GDM1 (cell line): ENCODE measurements at regions not wholly inside any gene's neighbourhood (a gene's known extent, or its start where the extent isn't known, plus 50 kb on each side); places are given as distances from the start of the nearest gene placed in this dataset.

Source experiments
- DNase-seq: peaks from one replicate; lab custom pipeline; 2025; lab: John Stamatoyannopoulos, UW

DNA sequence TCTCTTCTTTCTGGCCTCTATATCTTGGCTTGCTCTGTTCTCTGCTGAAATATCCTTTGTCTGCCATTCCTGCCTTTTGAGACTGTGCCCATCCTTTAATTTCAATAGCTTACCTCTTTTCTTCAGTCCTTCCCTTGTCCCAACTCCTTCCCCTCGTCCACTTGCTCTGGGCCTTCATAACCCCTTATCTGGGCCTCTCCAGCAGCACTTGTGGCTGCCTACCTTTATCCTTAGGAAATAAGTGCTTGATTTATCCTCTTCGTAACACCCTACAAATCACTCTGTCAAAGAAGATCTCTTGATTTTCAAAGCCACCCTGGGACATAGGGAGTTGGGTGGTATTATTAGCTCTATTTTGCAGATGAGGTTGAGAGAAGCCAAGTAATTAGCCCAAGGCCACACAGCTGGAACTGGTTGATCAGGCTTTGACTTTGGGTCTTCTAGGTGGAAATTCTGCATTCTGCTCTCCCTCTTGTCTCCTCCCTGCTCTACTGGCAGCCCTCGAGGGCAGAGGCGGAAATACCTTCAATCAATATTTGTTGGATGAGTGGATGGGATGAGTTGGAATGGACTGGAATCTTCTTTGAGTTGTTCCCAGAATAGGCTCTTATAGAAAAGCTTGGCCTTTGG lies 84.0 kb upstream of the TLE3 start:
- no peak for DNase-seq

DNA sequence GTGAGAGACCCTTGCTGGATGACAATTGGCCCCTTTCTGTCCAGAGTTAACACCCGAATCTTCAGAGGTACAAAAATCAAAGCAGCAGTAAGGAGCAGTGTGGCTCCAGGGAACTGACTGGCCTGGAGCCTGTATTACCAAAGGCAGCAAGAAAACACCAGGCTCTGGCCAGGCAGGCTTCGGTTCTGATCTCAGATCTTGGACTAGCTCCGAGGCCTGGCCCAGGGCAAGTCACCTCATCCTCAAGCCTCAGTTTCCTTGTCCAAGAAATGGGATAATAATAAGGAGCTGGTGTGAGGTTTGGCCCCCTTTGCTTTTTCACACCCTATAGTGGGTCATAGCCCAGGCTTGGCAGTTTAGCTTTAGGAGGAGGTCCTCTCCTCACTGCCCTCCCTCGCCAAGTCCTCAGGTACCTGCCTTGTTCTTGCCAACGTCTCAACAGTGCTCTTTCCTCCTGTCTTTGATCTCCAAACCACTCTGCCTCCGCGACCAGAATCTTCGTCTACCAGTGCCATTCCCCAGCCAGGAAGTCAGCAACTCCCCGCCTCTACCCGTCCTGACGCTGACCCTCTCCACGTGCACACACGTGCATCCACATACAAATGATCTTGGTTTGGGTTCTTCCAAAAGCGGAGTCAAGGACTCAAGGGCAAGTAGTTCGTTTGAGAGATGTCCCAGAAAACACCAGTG lies 82.6 kb upstream of the TLE3 start:
- no peak for DNase-seq

DNA sequence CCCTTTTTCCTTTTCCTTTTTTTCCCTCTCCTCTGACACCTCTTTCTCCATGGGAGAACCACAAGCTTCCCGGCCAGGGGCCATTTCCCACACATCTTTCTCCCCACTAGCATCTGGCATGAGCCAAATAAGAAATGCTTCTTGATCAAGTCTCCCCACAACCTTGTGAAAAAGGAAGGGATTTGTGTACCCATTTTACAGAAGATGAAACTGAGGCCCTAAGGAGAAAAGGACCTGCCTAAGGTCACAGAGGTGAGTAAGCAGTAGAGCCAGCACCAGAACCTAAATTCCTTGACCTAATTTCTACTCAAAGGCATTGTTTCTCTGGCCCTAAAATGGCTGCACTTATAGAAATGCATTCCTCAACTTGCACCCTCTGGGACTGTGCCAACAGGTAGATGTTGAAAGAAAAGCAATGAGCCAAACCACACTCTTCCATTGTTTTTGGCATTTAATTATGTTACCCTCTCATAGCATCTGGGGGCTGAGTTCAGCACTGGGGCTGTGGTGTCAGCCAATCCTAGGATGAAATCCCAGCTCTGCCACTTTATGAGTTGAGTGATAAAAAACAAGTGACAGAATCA lies 81.7 kb upstream of the TLE3 start:
- no peak for DNase-seq

- DNase-seq = no peak
Measured at GRCh38 chr15:70178335-70179084, 80.8 kb upstream of the TLE3 start.

DNA sequence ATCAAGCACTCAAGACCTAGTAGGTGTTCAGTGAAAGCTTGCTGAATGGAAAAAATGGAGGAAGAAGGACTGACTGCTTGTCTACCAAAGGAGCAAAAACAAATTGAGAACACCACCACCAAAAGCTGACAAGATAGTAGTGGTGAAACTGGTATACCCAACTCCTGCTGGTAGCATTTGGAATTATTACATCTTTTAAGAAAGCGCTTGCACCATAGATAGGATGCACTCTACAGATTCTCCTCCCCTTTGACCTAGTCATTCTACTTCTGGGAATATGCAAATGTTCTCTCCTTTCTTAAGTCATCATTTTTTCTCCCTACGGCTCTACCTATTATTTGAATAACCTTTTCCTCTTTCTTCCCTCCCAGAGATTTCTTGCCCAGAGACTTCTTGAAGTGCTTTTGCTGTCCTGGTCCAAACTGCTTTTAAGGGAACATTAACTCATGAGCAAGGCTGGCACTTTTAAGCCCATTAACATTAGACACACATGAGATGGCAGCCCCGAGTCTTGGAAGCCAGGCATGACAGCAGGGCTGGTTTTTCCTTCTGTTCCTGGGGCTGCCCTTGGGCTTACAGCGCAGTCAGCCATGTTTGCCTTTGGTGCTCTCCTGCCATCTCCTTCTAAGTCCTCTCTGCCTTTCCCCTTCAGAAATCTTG lies 75.0 kb upstream of the TLE3 start:
- no peak for DNase-seq

- no peak for DNase-seq
Measured at GRCh38 chr15:70172124-70172523, 74.4 kb upstream of the TLE3 start.

DNA sequence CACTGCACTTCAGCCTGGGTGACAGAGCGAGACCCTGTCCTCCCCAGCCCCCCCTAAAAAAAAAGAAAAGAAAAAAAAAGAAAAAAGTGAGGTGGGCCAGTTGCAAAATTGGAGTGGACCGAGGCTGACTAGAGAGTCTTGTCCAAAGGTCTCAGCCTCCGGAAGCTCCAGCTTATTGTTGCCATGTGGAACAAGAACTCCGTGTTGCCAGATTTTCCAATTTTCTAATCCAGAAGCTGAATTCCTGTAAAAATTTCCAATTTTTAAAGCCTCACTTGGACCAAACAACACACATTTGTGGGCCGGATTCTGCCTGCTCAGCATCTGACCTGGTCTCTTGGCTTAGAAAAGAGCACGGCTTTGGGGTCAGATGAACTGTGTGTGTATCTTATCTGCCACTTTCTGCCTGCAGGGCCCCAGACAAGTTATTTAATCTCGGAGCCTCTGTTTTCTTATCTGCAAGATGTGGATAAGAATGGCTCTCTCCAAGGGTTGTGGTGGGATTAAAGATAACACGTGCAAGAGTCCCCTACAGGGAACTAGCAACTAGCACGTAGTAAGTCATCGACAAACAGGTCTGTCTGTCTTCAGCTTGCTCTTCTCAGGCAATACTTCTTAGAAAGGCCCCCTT lies 73.7 kb upstream of the TLE3 start:
- no peak for DNase-seq

DNA sequence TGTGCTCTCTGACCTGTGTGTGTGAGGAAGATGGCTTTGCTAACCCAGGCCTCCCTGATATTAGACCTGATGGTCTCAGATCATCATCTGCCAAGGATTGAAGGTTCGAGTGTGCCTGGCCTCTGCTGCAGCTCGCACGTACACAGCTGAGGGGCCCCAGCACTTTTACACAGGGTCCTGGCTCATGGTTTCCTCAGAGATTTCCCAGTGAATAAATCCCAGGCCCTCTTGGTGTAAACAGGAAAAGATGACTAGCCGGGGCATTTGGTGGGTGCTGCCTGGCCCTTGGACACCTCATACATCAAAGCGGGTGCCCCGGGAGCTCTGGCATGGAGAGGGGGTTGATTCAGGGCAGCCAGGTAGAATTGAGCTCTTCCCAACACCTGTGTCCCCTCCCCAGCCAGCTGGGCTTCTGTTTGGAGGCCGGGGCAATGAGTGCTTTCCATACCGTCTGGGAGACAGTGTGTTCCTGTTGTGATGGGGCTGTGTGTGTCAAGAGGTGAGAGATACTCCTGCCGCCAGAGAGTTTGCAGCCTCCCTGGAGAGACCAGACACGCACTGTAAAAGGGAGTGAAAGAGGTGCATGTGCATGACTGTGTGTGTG lies 72.5 kb upstream of the TLE3 start:
- no peak for DNase-seq

- DNase-seq = no peak
Measured at GRCh38 chr15:70169147-70169546, 71.4 kb upstream of the TLE3 start.

DNA sequence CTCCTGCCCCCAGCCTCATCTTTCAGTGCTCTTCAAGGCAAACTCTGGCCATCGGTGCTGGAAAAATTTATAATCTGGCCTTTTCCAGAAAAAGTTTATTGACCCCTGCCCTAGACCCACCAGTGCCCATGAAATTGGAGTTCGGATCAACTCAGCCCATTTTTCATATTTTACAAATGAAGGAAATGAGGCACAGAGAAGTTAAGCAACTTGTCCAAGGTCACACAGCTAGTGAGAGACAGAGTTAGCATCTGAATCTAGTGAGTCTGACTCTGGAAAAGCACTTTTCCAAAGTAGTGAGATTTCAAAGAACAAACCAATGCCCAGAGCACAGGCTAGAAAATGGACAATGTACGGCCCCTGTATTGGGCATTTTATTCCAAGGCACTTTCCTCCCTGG lies 69.4 kb upstream of the TLE3 start:
- no peak for DNase-seq

DNA sequence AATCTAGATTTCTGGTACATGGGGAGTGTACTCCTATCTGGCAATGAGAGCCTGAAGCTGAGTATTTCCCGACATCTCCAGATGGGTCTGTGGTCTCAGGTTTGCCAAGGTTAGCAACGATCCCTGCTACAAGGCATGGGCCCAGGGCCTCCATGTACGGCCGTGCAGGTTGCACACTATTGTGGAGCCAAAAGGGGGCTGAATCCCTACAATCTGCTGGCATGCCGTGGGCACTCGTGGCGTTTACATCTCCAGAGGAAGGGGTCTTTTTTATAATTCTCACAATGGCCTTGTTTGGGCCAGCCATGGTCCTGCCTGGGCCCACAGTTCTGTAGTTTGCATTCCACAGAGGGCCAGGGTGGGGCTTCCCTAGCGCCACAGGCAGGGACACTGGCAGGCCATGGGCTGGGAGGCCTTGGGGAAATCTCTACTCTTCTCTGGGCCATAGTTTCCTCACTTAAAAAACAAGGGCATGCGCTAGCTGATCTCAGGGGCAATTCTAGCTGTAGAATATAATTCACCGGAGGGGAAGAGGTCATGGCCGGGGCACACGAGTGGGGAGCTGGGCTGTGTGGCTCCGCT lies 68.9 kb upstream of the TLE3 start:
- DNase-seq = no peak

DNA sequence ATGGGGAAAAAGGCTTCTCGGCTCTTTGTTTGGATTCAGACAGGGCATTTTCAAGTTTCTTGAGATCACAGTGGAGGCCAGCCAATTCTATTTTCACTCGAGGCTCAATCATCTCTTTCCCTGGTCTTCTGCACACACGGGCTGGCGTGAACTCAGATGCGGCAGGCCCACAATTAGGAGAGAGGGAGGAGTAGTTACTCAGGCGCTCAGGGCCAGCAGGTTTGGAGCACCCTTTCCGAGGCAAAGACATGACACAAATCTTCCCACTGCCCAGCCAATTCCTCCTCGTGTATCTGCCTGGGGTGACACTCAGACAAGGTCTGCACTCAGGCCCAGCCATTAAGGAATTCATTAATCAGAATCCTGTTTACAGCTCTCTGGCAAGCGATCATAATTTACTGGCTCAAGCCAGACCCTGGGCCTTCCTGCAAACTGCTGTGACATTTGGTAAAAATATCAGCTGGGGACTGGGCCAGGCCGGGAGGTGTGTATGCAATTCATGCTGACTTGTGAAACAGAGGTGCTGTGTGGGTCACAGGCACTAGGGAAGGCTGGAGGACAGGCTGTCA lies 68.1 kb upstream of the TLE3 start:
- DNase-seq = no peak

GRCh38 chr15:70164910-70165715 lies 67.4 kb upstream of the TLE3 start:
- no peak for DNase-seq

DNA sequence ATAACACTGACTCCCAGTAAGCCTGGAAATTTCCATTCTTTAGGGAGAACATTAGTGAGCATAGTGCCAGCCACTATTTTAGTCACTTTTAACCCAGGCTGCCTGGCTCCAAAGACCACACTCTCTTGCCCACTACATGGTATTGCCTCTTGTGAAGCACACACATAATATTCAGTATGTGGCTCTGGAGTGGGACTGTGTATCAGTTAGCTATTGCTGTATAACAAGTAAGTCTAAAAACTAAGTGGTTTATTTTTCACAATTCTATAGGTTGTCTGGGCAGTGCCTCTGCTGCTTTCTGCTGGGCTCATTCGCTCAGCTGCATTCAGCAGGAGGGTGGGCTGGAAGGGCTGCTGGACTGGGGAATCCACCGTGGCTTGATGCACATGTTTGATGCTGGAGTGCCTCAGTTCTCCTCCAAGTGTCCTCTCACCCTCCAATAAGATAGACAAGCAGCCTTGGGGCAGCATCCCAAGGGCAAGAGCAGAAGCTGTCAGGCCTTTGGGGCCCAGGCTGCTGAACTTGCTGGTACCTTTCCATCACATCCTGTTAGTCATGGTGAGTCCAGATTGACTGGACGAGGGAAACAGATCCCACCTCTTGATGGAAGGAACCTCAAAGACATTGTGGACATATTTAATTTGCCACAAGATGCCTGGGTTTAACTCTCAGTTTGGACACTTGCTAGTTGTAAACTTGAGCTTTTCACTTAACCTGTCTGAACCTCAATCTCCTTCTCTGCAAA lies 66.6 kb upstream of the TLE3 start:
- no peak for DNase-seq

GRCh38 chr15:70160803-70161565 lies 63.3 kb upstream of the TLE3 start:
- DNase-seq = no peak

GRCh38 chr15:70160267-70160666 lies 62.5 kb upstream of the TLE3 start:
- no peak for DNase-seq

GRCh38 chr15:70159713-70160009 lies 61.9 kb upstream of the TLE3 start:
- no peak for DNase-seq

DNA sequence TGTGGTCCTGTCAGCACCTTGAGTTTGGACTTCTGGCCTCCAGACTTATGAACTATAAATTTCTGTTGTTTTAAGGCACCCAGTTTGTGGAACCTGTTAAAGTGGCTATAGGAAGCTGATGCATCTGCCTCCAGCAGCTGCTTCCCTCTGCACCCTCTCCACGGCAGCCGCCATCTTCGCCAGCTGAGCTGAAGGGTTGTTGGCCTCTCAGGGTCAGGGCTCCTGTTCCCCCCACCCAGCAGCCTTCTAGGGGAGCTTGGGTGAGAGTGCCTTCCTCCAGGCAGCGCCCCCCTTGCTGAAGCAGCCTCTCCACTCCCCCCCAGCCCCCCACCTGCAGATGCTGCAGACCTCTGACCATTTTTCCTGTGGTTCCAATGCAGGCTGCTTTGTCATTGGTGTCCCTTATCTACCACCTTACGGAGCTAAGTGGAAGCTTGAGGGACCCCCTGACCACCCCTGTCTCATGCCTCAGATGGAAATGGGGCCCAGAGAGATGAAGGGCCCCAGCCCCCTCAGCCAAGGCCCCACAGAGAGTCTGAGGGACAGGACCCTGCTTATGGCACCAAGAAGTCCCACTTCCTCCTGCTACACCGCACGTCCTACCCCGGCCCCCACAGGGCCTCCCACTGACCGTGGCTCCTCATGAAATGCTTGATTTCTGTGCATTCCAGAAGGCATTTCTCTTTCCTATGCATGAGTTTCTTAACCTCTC lies 61.4 kb upstream of the TLE3 start:
- DNase-seq = no peak
